Keratinocyte (primary cell): ENCODE measurements at regions not wholly inside any gene's neighbourhood (a gene's known extent, or its start where the extent isn't known, plus 50 kb on each side); places are given as distances from the start of the nearest gene placed in this dataset.

Experiments used
- DNase-seq: peaks from one replicate; pipeline ENCODE4 v3.0.0-alpha.2; 2011; ENCODE audit warnings: low read depth, missing footprints, low spot score
- FAIRE-seq: peaks from 2 replicates; lab custom pipeline; 2011; peaks lifted over from hg19 to GRCh38; lab: Jason Lieb, UNC
- H2AFZ ChIP-seq: 2 replicates; pipeline ENCODE4 v1.6.0; 2012; ENCODE audit warnings: low read length, control low read depth, inconsistent platforms; ENCODE audit not compliant: control insufficient read depth
- H3K27ac ChIP-seq: 2 replicates; pipeline ENCODE4 v1.5.1; 2011; ENCODE audit warnings: low read length; ENCODE audit not compliant: control insufficient read depth, insufficient read depth
- H3K27me3 ChIP-seq: 3 replicates; pipeline ENCODE4 v1.6.0; 2011; ENCODE audit warnings: low read length; ENCODE audit not compliant: control insufficient read depth, insufficient read depth; ENCODE audit errors: extremely low read depth
- H3K36me3 ChIP-seq, 2 experiments: 2 replicates in 1 of 2; 3 replicates in 1 of 2; pipeline ENCODE4 v1.5.1; 2011; ENCODE audit warnings: low read length in 2 of 2, mild to moderate bottlenecking in 1 of 2; ENCODE audit not compliant: control insufficient read depth in 2 of 2, insufficient read depth in 2 of 2; ENCODE audit errors: extremely low read depth in 1 of 2
- H3K4me1 ChIP-seq: 3 replicates; pipeline ENCODE4 v1.5.1; 2011; ENCODE audit warnings: low read length; ENCODE audit not compliant: control insufficient read depth, insufficient read depth; ENCODE audit errors: extremely low read depth
- H3K4me2 ChIP-seq: 3 replicates; pipeline ENCODE4 v1.6.0; 2011; ENCODE audit warnings: low read depth, low read length; ENCODE audit not compliant: control insufficient read depth, insufficient read depth; ENCODE audit errors: extremely low read depth
- H3K4me3 ChIP-seq, 3 experiments: fragments of 200-600 bp in 1 of 3; sonication (generic) in 1 of 3; 2 replicates in 2 of 3; 3 replicates in 1 of 3; pipeline ENCODE4 v1.5.1; 2011 to 2016; ENCODE audit warnings: low read length in 3 of 3, mild to moderate bottlenecking in 3 of 3, control low read depth in 2 of 3, inconsistent platforms in 1 of 3, low read depth in 1 of 3, mixed read lengths in 1 of 3, mixed run types in 1 of 3, moderate library complexity in 1 of 3; ENCODE audit not compliant: control insufficient read depth in 2 of 3, insufficient read depth in 2 of 3; ENCODE audit errors: extremely low read depth in 1 of 3
- H3K79me2 ChIP-seq: 2 replicates; pipeline ENCODE4 v1.6.0; 2012; ENCODE audit warnings: low read length; ENCODE audit not compliant: control insufficient read depth, insufficient read depth
- H3K9ac ChIP-seq: 3 replicates; pipeline ENCODE4 v1.6.0; 2011; ENCODE audit warnings: low read length; ENCODE audit not compliant: control insufficient read depth, insufficient read depth; ENCODE audit errors: extremely low read depth
- H3K9me1 ChIP-seq: 3 replicates; pipeline ENCODE4 v1.6.0; 2011; ENCODE audit warnings: low read length; ENCODE audit not compliant: control insufficient read depth, insufficient read depth; ENCODE audit errors: extremely low read depth
- H3K9me3 ChIP-seq: 2 replicates; pipeline ENCODE4 v1.5.1; 2012; ENCODE audit warnings: low read depth, low read length; ENCODE audit not compliant: control insufficient read depth
- H4K20me1 ChIP-seq: 3 replicates; pipeline ENCODE4 v1.6.0; 2011; ENCODE audit warnings: low read length; ENCODE audit not compliant: control insufficient read depth, insufficient read depth; ENCODE audit errors: extremely low read depth
- CTCF ChIP-seq, 3 experiments: IDR thresholded peaks in 1 of 3; conservative IDR thresholded peaks in 1 of 3; optimal IDR thresholded peaks in 1 of 3; 2 replicates in 2 of 3; 3 replicates in 1 of 3; pipeline versions ENCODE3 to v1.5.1; 2011; ENCODE audit warnings: low read length in 3 of 3, mild to moderate bottlenecking in 3 of 3, moderate library complexity in 2 of 3, control low read depth in 1 of 3, inconsistent platforms in 1 of 3; ENCODE audit not compliant: insufficient read depth in 2 of 3; ENCODE audit errors: extremely low read depth in 1 of 3
- EZH2 ChIP-seq: IDR thresholded peaks from one replicate; pipeline ENCODE4 v1.6.1; 2012; ENCODE audit warnings: inconsistent platforms, mild to moderate bottlenecking, low read length, moderate library complexity
- dilution Hi-C: fragments of 300-500 bp; cut with MboI; formaldehyde crosslinking; loops from one replicate; pipeline ENCODE4 v1.7.0; 2020; ENCODE audit warnings: low sequenced_read_pairs; ENCODE audit not compliant: extremely low pct_ligation_motif_present

- H3K79me2 ChIP-seq = no peaks in the 10 kb centered on the region
- no peaks in the 10 kb centered on the region for H3K27me3 ChIP-seq
- no peak for DNase-seq
- dilution Hi-C loops = no loop called here
- H3K27ac ChIP-seq = no peak overlapping the region
- H3K4me2 ChIP-seq = no peak overlapping the region
- no peak overlapping the region for H3K9ac ChIP-seq
- H4K20me1 ChIP-seq = no peaks in the 10 kb centered on the region
- FAIRE-seq = no peak
- peaks cover 4% of the 10 kb centered on the region for H3K9me3 ChIP-seq
- no peaks in the 10 kb centered on the region for H3K36me3 ChIP-seq
- no peaks in the 10 kb centered on the region for H3K4me1 ChIP-seq
- H3K4me3 ChIP-seq = no peak overlapping the region
- no peak overlapping the region for H2AFZ ChIP-seq
- no peaks in the 10 kb centered on the region for H3K9me1 ChIP-seq
- no peak for TF ChIP-seq EZH2
- no peak for TF ChIP-seq CTCF (optimal IDR thresholded peaks at IDR 0.05 in 1 of 3, IDR thresholded peaks at IDR 0.05 in 1 of 3, conservative IDR thresholded peaks at IDR 0.05 in 1 of 3; ENCODE audit: extremely low read depth in 1 of 3, insufficient read depth in 2 of 3, low read length in 3 of 3)
Measured at GRCh38 chr7:155987681-155988235, 175.5 kb upstream of the SHH start.

GRCh38 chr7:155986497-155987160 is 174.4 kb upstream of the SHH start:
- H3K36me3 ChIP-seq = no peaks in the 10 kb centered on the region
- TF ChIP-seq CTCF (optimal IDR thresholded peaks at IDR 0.05 in 1 of 3, IDR thresholded peaks at IDR 0.05 in 1 of 3, conservative IDR thresholded peaks at IDR 0.05 in 1 of 3; ENCODE audit: extremely low read depth in 1 of 3, insufficient read depth in 2 of 3, low read length in 3 of 3) (no peak), EZH2 (no peak)
- no peak overlapping the region for H2AFZ ChIP-seq
- H4K20me1 ChIP-seq = no peaks in the 10 kb centered on the region
- H3K4me3 ChIP-seq = no peak overlapping the region
- dilution Hi-C loops = no loop called here
- H3K4me2 ChIP-seq = no peak overlapping the region
- no peaks in the 10 kb centered on the region for H3K79me2 ChIP-seq
- peaks cover 4% of the 10 kb centered on the region for H3K9me3 ChIP-seq
- H3K27me3 ChIP-seq = no peaks in the 10 kb centered on the region
- no peak overlapping the region for H3K27ac ChIP-seq
- no peak overlapping the region for H3K9ac ChIP-seq
- FAIRE-seq (no peak), DNase-seq (no peak)
- H3K4me1 ChIP-seq = no peaks in the 10 kb centered on the region
- H3K9me1 ChIP-seq = no peaks in the 10 kb centered on the region
